GM19099 (cell line): ENCODE measurements at regions not wholly inside any gene's neighbourhood (a gene's known extent, or its start where the extent isn't known, plus 50 kb on each side); places are given as distances from the start of the nearest gene placed in this dataset.

Experiments used
- POLR2A ChIP-seq: IDR thresholded peaks from 3 replicates; pipeline ENCODE4 v1.6.1; 2011; ENCODE audit warnings: low read depth; ENCODE audit not compliant: insufficient read length; ENCODE audit errors: extremely low read depth

DNA sequence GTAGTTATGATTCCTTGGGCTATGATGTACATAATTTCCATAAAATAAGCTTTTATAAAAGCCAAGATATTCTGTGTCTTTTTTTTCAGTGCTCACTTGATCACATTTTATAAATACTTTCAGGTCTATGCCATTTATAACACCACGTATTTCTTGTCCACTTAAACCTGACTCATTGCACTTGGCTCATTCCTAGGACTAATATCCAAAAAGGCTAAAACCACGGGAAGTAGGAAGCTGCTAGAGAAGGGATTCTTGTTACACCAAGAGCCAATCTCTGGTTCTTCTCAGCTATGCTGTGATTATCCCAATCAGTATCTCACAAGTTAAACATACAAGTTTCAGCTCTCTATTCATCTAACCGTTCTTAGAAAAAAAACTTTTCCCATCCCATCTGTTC lies 80.4 kb upstream of the CDH6 start:
- TF ChIP-seq POLR2A = no peak

DNA sequence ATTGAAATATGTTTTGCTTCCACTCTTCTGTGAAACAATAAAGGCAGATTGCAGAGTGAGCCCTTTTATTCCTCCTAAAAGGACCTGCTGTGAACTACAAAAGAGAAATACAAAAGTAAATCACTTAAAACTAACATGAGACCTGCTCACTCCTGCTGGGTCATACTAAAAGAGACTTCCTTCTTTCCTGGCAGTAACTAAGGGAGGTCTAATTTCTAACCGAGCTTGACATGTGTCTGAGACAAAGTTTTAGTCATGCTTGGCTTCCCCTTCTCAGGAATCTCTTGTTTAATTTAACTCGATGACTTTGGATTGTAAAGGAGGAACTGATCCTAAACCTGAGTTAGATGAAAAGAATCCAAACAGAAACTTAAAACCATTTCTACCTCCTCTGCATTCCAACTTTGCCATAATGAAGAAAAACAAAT lies 86.4 kb upstream of the CDH6 start:
- TF ChIP-seq POLR2A = no peak

- no peak for TF ChIP-seq POLR2A
These were observed 86.8 kb upstream of the CDH6 start for GRCh38 chr5:31106691-31107090.

DNA sequence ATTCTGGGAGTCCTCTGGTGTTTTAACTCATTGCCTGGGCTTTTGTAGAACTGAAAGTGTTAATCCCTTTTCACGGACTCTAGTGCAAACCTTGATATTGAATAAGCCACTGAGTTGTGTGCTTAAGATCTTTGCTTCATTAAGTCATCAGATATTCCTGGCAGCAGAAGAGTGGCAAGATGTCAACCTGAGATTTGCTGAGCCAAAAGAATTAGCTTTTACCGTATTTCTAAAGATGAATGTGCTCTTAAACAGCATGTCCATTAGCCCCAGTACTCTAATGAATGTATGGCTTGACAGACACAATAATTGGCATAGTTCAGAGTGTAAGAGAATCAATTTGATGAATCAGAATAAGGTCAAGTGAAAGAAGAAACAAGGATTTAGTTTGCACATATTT lies 87.2 kb upstream of the CDH6 start:
- TF ChIP-seq POLR2A = no peak

- no peak for TF ChIP-seq POLR2A
These were observed 88.7 kb upstream of the CDH6 start for GRCh38 chr5:31104775-31105174.

DNA sequence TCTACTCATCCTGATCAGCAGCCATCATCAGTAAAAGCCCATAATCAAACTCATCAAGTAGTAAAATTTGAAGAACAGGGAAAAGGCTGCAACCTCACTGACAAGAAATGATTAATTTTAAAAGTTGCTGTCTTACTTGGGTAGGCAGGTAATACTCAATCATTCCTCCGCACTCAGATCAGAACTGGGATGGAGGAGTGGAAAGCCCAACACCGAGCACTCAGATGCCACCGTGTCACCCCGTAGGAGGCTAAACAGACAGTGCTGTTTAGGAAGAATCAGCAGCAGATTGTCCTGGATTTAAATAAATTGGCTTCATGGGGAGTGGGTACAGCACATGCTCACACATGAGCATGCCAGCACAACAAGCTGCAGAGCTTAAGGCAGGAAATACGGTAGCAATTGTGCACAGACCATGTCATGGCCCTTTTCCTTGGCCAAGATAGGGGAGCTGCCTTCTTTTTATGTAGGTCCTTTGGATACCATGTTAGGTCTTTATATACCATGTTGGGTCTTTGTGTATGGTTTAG lies 92.6 kb upstream of the CDH6 start:
- TF ChIP-seq POLR2A = no peak

- TF ChIP-seq POLR2A = no peak
These were observed 93.4 kb upstream of the CDH6 start for GRCh38 chr5:31100047-31100575.

GRCh38 chr5:31098811-31099210 lies 94.7 kb upstream of the CDH6 start:
- no peak for TF ChIP-seq POLR2A

DNA sequence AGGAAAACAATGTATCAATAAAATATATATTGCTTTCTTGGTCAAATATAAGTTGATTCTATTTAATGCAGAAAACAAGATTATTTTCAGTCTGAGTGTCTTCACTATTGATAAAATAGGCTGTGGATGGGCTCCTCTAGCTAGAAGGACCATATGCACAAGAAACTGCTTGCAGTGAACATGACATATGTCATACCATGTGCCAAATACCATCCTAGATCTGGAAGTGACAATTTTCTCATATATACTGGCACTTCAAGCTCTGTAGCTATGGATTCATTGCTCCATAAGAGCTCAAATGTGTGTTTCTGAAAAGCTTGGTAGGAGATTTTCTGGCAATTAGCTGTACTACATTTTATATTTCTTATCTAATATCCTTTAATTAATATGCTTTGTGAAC lies 95.6 kb upstream of the CDH6 start:
- TF ChIP-seq POLR2A = no peak

DNA sequence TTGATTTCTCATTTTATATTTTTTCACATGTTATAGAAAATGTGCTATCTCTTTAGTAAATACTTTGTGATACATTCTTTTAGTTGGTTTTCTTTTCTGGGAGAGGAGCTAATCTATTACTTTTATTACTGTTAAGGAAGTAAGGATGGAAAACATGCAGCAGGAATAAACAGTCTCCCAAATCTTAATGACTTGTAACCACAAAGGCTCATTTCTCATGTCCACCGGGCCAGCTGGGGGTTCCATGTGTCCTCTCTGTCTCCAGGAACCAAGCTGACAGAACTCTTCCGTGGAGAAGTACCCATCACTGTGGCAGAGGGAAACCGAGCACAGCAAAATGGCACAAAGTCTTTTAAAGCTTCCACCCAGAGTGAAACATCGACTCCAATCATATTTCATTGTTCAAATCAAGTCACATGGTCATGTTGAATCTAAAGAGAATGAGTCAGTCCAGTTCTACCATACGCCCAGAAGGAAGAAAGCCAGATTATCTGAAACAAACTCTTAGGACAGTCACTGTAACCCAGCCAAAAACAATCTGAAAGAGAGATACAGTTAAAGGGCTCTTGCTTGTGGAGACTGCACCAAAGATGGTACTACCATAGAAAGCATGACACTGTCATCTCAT lies 97.1 kb upstream of the CDH6 start:
- TF ChIP-seq POLR2A = no peak

GRCh38 chr5:31095796-31096195 lies 97.7 kb upstream of the CDH6 start:
- no peak for TF ChIP-seq POLR2A

DNA sequence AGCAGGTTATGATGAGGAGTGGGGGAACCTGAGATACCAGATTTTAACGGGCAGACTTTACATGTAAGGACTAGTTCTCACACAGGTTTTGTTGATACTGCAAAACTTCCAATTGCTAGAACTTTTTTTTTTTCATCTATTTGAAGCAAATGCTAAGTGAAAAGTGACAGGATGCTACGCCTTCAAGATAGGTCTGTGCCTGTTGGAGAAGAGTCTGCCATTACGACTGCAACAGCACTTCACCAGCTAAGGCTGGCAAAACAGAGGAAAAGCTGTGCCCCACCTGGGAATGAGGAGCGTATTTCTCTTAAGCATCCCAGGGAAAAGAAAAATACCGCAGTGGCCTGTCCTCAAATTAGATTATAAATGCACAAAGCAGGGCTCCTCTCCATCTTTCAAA lies 102.0 kb upstream of the CDH6 start:
- no peak for TF ChIP-seq POLR2A

GRCh38 chr5:31090467-31090866 lies 103.0 kb upstream of the CDH6 start:
- TF ChIP-seq POLR2A = no peak

GRCh38 chr5:31086839-31087415 lies 106.6 kb upstream of the CDH6 start:
- TF ChIP-seq POLR2A = no peak

GRCh38 chr5:31084871-31085270 lies 108.6 kb upstream of the CDH6 start:
- no peak for TF ChIP-seq POLR2A

DNA sequence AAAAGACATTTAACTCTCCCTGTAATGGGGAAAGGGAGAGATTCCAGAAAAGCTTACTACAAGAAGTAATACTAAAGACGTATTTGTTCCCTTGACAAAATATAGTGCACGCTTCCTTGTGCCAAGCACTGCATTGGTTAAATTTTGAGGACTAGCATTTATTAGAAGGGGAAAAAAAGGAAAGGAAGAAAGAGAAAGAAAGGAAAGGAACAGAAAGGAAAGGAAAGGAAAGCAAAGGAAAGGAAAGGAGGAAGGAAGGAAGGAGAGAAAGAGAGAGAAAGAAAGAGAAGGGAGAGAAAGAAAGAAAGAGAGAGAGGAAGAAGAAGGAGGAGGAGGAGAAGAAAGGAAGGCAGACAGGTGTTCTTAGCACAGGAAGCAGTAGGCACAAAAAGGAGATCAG lies 110.1 kb upstream of the CDH6 start:
- TF ChIP-seq POLR2A = no peak

- no peak for TF ChIP-seq POLR2A
These were observed 113.8 kb upstream of the CDH6 start for GRCh38 chr5:31079668-31080067.

GRCh38 chr5:31078956-31079355 lies 114.5 kb upstream of the CDH6 start:
- no peak for TF ChIP-seq POLR2A

- no peak for TF ChIP-seq POLR2A
These were observed 117.5 kb upstream of the CDH6 start for GRCh38 chr5:31075981-31076380.
